T-helper 2 cell treated with Interferon-gamma antibody and Interleukin-4, amounts not matched to agents 100 ng/mL and 5 ng/mL, for 36 hours (primary cell): ENCODE measurements at regions not wholly inside any gene's neighbourhood (a gene's known extent, or its start where the extent isn't known, plus 50 kb on each side); places are given as distances from the start of the nearest gene placed in this dataset.

Experiments
- intact Hi-C: fragments of 100-400 bp; cut with micrococcal nuclease; formaldehyde crosslinking; loops from one replicate; pipeline ENCODE4 v1.15.1; 2023

GRCh38 chr6:146489468-146490151 lies 54.0 kb upstream of the RAB32 start:
- intact Hi-C loops: loop anchor here (5.0 kb wide), 1 partner anchor 302 kb away; no protein-coding TSS in a partner anchor
